Right atrium auricular region (tissue), 2 donors: ENCODE measurements at regions not wholly inside any gene's neighbourhood (a gene's known extent, or its start where the extent isn't known, plus 50 kb on each side); places are given as distances from the start of the nearest gene placed in this dataset.

Experiments
- DNase-seq: peaks from one replicate; pipeline ENCODE4 v3.0.0-alpha.2; 2019; ENCODE audit warnings: low spot score
- H3K27ac ChIP-seq, 2 donors: fragments of 200-600 bp; sonication (generic); 1 replicate in 1 of 2; 2 replicates in 1 of 2; pipeline ENCODE4 v1.5.1; 2016 to 2019
- H3K27me3 ChIP-seq, 2 donors: fragments of 200-600 bp; sonication (generic); one replicate each; pipeline versions ENCODE4 v1.5.1 to v1.6.0; 2017 to 2019
- H3K36me3 ChIP-seq: fragments of 200-600 bp; sonication (generic); one replicate; pipeline ENCODE4 v1.5.1; 2016
- H3K4me1 ChIP-seq, 2 donors: fragments of 200-600 bp; sonication (generic); one replicate each; pipeline versions ENCODE4 v1.5.1 to v1.6.0; 2017 to 2019
- H3K4me3 ChIP-seq, 2 donors: fragments of 200-600 bp; sonication (generic); 1 replicate in 1 of 2; 2 replicates in 1 of 2; pipeline ENCODE4 v1.5.1; 2017 to 2019; ENCODE audit warnings: mild to moderate bottlenecking in 1 of 2, moderate library complexity in 1 of 2
- H3K9me3 ChIP-seq, 2 donors: fragments of 200-600 bp; sonication (generic); one replicate each; pipeline ENCODE4 v1.5.1; 2019
- TF ChIP-seq, protein P1 (sequence below), 2 donors: fragments of 200-600 bp; sonication (generic); IDR thresholded peaks; one replicate each; pipeline ENCODE4 v1.5.1; 2019; ENCODE audit warnings: antibody characterized with exemption in 2 of 2

DNA sequence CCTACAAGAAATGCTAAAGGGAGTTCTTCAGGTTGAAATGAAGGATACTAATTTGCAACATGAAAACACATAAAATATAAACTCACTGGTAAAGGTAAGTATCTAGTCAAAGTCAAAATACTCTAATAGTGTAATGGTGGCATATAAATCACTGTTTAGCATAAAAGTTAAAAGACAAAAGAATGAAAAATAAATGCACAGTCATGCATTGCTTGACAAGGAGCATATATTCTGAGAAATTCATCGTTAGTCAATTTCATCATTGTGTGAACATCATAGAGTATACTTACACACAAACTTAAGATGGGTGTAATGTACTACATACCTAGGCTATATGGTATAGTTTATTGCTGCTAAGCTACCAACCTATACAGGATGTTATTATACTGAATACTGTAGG lies 194.4 kb upstream of the PDE5A start:
- Histone ChIP-seq H3K36me3 (no peaks in the 10 kb centered on the region), H3K27me3 (no peaks in the 10 kb centered on the region), H3K9me3 (no peaks in the 10 kb centered on the region), H3K27ac (no peak overlapping the region), H3K4me3 (no peak overlapping the region), H3K4me1 (no peaks in the 10 kb centered on the region)
- no peak for DNase-seq
- TF ChIP-seq, protein P1, sequence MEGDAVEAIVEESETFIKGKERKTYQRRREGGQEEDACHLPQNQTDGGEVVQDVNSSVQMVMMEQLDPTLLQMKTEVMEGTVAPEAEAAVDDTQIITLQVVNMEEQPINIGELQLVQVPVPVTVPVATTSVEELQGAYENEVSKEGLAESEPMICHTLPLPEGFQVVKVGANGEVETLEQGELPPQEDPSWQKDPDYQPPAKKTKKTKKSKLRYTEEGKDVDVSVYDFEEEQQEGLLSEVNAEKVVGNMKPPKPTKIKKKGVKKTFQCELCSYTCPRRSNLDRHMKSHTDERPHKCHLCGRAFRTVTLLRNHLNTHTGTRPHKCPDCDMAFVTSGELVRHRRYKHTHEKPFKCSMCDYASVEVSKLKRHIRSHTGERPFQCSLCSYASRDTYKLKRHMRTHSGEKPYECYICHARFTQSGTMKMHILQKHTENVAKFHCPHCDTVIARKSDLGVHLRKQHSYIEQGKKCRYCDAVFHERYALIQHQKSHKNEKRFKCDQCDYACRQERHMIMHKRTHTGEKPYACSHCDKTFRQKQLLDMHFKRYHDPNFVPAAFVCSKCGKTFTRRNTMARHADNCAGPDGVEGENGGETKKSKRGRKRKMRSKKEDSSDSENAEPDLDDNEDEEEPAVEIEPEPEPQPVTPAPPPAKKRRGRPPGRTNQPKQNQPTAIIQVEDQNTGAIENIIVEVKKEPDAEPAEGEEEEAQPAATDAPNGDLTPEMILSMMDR (IDR thresholded peaks at IDR 0.05): no peak

DNA sequence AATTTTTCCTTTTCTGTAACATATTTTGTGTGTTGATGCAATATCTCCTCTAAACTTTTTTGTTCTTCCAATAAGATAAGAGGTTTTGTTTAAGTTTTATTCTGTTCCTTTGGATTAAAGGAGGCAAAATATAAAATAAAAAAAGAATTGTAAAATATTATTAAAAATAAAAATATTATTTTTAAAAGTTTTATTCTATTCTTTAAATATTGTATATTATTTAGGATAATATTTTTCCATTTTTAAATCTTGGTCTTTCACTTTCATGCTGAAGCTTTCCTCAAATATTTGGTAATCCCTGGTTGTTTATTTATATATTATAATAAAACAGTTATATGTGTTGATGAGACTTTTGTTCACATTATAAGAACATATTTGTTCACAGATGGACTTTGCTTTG lies 187.9 kb upstream of the PDE5A start:
- no peak for DNase-seq
- no peaks in the 10 kb centered on the region for H3K36me3 ChIP-seq
- H3K27ac ChIP-seq: no peak overlapping the region
- H3K27me3 ChIP-seq: no peaks in the 10 kb centered on the region
- no peaks in the 10 kb centered on the region for H3K4me1 ChIP-seq
- TF ChIP-seq, protein P1 (IDR thresholded peaks at IDR 0.05): no peak
- H3K9me3 ChIP-seq: peaks cover 0 to 16% of the 10 kb centered on the region in 2 donors
- H3K4me3 ChIP-seq: no peak overlapping the region

DNA sequence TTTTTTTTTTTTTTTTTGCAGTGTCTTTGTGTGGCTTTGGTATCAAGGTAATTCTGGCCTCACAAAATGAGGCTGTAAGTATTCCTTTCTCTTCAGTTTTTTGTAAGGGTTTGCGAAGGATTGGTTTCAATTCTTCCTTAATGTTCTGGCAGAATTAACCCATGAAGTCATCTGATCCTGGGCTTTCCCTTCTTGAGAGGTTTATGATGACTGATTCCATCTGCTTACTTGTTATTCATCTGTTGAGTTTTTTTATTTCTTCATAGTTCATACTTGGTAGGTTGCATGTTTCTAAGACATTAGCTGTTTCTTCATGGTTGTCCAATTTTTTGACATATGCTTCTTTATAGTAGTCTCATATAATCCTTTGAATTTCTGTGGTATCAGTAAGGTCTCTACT lies 181.4 kb upstream of the PDE5A start:
- no peaks in the 10 kb centered on the region for H3K36me3 ChIP-seq
- H3K4me1 ChIP-seq: no peaks in the 10 kb centered on the region
- TF ChIP-seq, protein P1 (IDR thresholded peaks at IDR 0.05): no peak
- H3K27ac ChIP-seq: no peak overlapping the region
- H3K9me3 ChIP-seq: peaks cover 0 to 27% of the 10 kb centered on the region in 2 donors
- DNase-seq: no peak
- H3K4me3 ChIP-seq: no peak overlapping the region
- H3K27me3 ChIP-seq: no peaks in the 10 kb centered on the region

DNA sequence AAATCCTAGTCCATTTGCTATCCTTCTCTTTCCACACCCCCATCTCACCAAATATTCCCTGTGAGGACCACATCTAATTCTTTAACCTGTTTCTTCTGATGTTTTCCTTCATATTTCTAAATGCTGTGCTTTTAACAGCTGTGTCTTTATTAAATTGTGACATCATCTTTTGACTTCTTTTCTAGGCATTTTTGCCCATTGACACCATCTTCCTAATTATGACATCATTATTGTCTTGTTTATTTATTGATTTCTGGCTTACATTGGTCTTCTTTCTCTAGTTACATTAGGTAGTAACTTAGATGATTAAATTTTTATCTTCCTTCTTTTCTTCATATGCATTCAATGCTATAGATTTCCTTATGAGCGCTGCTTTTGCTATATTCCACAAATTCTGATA lies 175.8 kb upstream of the PDE5A start:
- TF ChIP-seq, protein P1 (IDR thresholded peaks at IDR 0.05): no peak
- Histone ChIP-seq H3K27me3 (no peaks in the 10 kb centered on the region), H3K4me3 (no peak overlapping the region), H3K36me3 (no peaks in the 10 kb centered on the region), H3K27ac (no peak overlapping the region), H3K4me1 (no peaks in the 10 kb centered on the region), H3K9me3 (peaks cover 0 to 11% of the 10 kb centered on the region in 2 donors)
- no peak for DNase-seq

DNA sequence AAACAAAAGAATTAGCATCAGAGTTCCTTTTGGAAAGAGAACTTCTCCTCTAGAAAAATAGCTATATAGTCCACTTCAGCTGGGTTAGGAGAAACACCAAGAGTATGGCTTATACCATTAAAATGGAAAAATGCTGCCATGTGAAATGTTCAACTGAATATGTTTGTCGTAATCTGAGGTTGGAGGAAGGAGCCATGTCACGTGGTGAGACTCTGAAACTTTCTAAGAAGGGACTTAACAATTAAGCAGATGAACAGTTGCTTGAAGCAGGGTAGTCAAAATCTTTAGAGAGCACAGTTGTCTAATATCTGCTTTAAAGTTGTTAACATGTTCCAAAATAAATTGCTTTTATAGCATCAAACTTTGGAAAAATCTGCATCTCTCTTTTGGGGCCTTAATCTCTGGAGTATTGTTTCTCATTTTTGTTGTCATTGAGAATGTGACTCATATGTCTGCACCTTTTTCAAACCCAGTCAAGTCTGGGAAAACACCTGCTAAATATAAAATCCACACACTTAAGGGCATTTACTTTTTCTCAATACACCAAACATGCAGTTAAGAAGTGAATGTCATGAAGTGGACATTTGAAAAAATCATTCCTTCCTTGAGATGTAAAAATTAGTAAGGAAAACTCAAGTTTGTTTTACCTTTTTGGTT lies 168.8 kb upstream of the PDE5A start:
- H3K36me3 ChIP-seq: no peaks in the 10 kb centered on the region
- H3K27ac ChIP-seq: no peak overlapping the region
- no peak for DNase-seq
- H3K4me3 ChIP-seq: no peak overlapping the region
- no peaks in the 10 kb centered on the region for H3K4me1 ChIP-seq
- no peaks in the 10 kb centered on the region for H3K27me3 ChIP-seq
- TF ChIP-seq, protein P1 (IDR thresholded peaks at IDR 0.05): no peak
- H3K9me3 ChIP-seq: no peaks in the 10 kb centered on the region

DNA sequence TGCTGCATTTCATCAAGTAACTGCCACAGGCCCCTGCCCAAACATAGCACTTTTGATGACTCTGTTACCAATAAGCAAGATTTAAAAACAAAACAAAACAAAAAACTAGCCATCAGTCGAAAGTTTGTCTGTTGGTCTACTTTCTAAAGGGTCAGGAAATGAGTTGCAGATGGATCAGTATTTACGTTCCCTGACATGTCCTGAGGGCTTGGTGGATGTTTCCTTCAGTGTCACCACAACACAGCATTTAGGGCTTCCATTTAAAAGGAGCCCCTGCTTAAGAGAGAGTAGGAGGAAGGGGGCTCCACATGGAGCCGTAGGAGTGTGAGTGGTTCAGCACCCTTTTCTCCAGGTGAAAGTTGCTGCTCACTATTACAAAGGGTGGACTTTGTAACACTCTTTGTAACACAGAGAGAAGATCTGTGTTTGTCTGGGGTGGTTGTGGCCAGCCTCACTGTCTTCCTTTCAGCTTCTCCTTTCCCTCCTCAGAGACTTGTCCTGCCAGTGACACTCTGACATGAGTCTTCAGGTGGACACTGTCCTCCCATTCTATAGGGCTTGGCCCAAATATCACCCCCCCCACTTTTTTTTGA lies 167.5 kb upstream of the PDE5A start:
- H3K9me3 ChIP-seq: no peaks in the 10 kb centered on the region
- DNase-seq: no peak
- no peak overlapping the region for H3K27ac ChIP-seq
- no peak overlapping the region for H3K4me3 ChIP-seq
- no peaks in the 10 kb centered on the region for H3K4me1 ChIP-seq
- H3K36me3 ChIP-seq: no peaks in the 10 kb centered on the region
- no peaks in the 10 kb centered on the region for H3K27me3 ChIP-seq
- TF ChIP-seq, protein P1 (IDR thresholded peaks at IDR 0.05): no peak
